ENCODE measurements at regions not wholly inside any gene's neighbourhood (a gene's known extent, or its start where the extent isn't known, plus 50 kb on each side); places are given as distances from the start of the nearest gene placed in this dataset.

DNA sequence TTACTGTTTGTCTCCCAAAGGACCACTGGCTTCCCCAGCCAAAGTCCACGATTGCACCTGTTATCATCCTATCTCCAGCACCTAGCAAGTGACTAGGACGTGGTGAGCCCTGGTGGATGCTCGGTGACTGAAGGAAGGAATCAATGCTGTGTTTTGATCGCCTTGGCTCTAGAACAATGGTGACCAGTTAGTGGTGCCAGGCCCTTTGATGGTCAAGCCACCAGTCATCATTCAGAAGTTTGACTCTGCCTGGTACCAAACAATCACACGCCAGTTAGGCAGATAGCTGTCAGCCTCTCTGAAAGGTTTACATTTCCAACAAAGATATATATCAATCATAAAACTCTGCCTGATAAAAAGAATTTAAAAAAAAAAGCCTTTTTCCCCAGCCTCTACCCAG, 244.1 kb downstream of the SH3BP4 start:
- no peak overlapping the region for H3K27ac ChIP-seq

DNA sequence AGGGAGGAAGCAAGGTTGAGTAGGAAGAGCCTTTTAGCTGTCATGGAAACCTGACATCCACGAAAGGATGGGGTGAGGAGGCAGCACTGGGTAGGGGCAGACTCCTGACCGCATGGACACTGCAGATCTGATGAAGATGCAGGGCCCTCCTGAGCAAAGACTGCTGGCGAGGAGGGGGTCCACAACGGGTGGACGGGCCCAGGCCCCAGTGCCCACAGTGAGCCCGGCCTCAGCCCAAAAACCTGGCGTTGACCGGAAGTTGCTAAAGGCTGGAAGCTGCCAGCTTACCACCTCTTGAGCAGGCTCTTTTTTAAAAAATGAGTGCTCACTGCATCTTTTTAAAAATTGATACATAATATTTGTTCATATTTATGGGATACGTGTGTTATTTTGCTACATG, 247.3 kb downstream of the SH3BP4 start:
- Histone ChIP-seq H3K27ac (no peak overlapping the region), H3K4me3 (no peak overlapping the region)
- TF ChIP-seq, protein P1, sequence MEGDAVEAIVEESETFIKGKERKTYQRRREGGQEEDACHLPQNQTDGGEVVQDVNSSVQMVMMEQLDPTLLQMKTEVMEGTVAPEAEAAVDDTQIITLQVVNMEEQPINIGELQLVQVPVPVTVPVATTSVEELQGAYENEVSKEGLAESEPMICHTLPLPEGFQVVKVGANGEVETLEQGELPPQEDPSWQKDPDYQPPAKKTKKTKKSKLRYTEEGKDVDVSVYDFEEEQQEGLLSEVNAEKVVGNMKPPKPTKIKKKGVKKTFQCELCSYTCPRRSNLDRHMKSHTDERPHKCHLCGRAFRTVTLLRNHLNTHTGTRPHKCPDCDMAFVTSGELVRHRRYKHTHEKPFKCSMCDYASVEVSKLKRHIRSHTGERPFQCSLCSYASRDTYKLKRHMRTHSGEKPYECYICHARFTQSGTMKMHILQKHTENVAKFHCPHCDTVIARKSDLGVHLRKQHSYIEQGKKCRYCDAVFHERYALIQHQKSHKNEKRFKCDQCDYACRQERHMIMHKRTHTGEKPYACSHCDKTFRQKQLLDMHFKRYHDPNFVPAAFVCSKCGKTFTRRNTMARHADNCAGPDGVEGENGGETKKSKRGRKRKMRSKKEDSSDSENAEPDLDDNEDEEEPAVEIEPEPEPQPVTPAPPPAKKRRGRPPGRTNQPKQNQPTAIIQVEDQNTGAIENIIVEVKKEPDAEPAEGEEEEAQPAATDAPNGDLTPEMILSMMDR (IDR thresholded peaks at IDR 0.05) = no peak
- no peak for DNase-seq (ENCODE audit: low spot score)

More for the DNA sequence above, 244.1 kb downstream of the SH3BP4 start:
- no peak for DNase-seq (ENCODE audit: low spot score)
- H3K4me3 ChIP-seq = no peak overlapping the region
- TF ChIP-seq, protein P1 (IDR thresholded peaks at IDR 0.05) = no peak

DNA sequence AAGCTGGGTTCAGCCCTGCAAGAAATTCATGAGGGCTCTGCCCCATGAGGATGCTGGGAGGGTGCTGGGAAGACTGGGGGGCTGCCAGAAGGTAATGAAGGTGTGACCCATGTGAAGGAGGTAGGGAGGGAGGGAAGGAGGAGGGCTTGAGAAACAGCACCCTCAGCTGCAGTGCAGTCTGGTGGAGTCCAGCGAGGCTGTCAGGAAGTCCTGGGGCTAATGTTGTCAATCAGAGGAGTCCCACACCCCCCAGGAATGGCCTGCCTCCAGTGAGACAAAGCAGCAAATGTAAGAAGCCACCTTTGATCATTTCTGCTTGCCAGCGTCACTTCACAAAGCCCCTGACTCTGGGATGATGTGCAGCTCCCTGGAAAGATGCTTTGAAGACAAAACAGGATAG, 248.4 kb downstream of the SH3BP4 start:
- Histone ChIP-seq H3K27ac (no peak overlapping the region), H3K4me3 (no peak overlapping the region)
- TF ChIP-seq, protein P1 (IDR thresholded peaks at IDR 0.05) = no peak
- DNase-seq (ENCODE audit: low spot score) = no peak

DNA sequence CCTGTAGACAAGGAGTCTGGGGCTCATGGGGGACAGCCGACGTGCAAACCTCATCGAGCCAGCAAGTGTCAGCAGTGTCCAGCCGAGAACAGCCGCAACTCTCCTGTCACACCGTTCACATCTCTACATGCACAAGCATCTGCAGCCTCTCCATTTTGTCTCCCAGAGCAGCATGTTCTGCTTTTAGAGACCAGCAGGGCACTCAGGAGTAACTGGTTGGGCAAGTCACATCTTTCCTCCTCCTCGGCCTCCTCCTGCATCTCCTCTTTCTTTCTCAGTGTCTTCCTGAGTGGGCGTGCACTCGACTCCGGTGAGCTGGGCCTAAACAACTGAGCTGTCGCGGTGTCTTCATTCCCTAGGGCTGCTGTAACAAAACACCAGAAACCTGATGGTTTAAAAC, 249.9 kb downstream of the SH3BP4 start:
- no peak overlapping the region for H3K27ac ChIP-seq
- TF ChIP-seq, protein P1 (IDR thresholded peaks at IDR 0.05) = no peak
- DNase-seq (ENCODE audit: low spot score) = no peak
- H3K4me3 ChIP-seq = no peak overlapping the region

DNA sequence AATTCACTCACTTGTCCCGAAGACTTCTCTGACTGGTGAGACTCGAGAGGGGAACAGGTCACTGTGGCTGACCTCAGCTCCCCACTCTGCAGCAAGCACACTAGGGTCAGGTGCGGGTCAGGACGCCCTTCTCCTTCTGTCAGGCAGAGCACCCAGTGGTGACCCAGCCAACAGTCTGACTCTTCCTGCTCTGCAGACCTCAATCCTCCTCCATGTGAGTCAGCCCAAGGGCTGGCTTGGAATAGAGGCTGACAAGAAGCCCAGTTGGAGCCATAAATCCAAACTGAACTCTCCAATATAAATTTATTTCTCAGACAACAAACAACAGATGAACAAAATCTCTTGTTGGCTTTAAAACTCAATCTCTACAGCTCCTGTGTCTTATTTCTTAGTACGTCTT, 253.1 kb downstream of the SH3BP4 start:
- no peak for DNase-seq (ENCODE audit: low spot score)
- TF ChIP-seq, protein P1 (IDR thresholded peaks at IDR 0.05) = no peak
- Histone ChIP-seq H3K27ac (no peak overlapping the region), H3K4me3 (no peak overlapping the region)

DNA sequence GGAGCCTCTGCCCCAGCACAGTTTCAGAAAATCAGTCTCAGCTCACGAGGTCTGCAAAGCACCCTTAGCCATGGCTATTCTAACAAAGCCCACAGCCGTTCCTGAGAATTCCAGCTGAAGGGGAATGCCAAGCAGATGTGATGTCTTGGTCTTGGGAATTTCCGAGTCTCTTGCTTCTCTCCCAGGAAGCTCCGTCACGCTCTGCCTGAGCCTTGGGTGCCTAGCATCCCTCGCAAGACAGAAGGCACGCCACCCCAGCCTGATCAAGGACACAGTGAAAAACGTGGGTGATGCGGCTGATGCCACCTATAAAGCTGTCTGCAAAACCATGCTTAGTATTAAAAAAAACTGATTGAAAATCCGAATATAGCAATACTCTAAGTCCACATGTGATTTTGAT, 254.6 kb downstream of the SH3BP4 start:
- TF ChIP-seq, protein P1 (IDR thresholded peaks at IDR 0.05) = no peak
- no peak overlapping the region for H3K27ac ChIP-seq
- H3K4me3 ChIP-seq = no peak overlapping the region
- no peak for DNase-seq (ENCODE audit: low spot score)

DNA sequence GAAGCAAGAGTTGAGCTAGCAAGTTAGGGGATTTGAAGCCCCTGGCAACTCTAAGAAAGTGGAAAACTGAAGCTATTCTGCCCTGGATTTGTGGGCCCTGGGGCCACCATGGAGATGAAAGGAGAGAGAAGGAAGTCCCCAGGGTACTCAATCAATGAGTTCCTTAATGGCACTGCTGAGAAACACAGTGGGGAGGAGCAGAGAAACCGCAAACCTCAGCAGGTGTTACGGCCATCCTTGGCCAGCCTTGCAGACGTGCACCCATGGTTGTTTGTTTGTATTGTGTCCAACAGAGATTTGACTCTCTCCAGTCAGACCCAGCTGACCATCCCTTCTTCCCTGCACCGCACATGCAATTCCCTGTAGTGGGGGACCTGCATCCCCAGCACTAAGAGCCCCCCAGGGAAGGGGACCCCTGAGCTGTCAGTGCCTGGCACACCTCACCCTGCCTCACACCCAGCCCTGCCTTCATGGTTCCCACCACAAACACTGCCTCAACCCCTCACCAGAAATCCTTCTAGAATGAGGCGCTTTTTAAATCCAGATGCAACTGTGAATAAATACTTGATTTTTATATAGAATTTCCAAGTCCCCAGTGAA, 255.3 kb downstream of the SH3BP4 start:
- no peak overlapping the region for H3K27ac ChIP-seq
- TF ChIP-seq, protein P1 (IDR thresholded peaks at IDR 0.05) = no peak
- no peak for DNase-seq (ENCODE audit: low spot score)

More for the DNA sequence above, 255.3 kb downstream of the SH3BP4 start:
- H3K4me3 ChIP-seq = no peak overlapping the region

Data from coronary artery (tissue), 2 donors.